HL-60 (cell line): ENCODE measurements at regions not wholly inside any gene's neighbourhood (a gene's known extent, or its start where the extent isn't known, plus 50 kb on each side); places are given as distances from the start of the nearest gene placed in this dataset.

Experiments
- GABPA ChIP-seq: IDR thresholded peaks from 2 replicates; pipeline ENCODE4 v1.6.1; 2012; ENCODE audit warnings: low read depth
- POLR2AphosphoS5 ChIP-seq: IDR thresholded peaks from 2 replicates; pipeline ENCODE4 v1.6.1; 2012; ENCODE audit warnings: low read depth
- REST ChIP-seq: IDR thresholded peaks from 2 replicates; pipeline ENCODE4 v1.6.1; 2012; ENCODE audit warnings: low read depth; ENCODE audit not compliant: insufficient replicate concordance
- TF ChIP-seq, protein P1 (sequence below): IDR thresholded peaks from one replicate; pipeline ENCODE4 v1.5.1; 2011; ENCODE audit warnings: low read length, control low read depth, inconsistent platforms; ENCODE audit not compliant: insufficient read depth

DNA sequence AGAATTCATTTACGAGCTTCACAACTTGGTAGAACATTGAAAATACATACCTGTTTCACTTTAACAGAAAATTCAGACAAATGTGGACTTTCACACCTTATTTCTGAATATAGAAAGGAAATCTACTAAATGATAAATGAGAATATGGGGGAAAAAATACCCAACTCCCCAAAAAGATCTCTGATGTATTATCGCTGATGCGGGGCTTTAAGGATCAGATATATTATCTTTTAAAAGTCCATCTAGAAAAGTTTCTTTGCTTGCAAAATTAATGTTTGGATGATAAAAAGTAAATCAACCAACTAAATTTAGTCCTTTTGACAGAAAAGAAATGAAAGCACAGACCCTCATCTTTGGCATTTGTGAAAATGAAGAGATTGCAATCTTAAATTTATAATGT is 540.1 kb upstream of the CHAC2 start:
- no peak for TF ChIP-seq POLR2AphosphoS5
- TF ChIP-seq, protein P1, sequence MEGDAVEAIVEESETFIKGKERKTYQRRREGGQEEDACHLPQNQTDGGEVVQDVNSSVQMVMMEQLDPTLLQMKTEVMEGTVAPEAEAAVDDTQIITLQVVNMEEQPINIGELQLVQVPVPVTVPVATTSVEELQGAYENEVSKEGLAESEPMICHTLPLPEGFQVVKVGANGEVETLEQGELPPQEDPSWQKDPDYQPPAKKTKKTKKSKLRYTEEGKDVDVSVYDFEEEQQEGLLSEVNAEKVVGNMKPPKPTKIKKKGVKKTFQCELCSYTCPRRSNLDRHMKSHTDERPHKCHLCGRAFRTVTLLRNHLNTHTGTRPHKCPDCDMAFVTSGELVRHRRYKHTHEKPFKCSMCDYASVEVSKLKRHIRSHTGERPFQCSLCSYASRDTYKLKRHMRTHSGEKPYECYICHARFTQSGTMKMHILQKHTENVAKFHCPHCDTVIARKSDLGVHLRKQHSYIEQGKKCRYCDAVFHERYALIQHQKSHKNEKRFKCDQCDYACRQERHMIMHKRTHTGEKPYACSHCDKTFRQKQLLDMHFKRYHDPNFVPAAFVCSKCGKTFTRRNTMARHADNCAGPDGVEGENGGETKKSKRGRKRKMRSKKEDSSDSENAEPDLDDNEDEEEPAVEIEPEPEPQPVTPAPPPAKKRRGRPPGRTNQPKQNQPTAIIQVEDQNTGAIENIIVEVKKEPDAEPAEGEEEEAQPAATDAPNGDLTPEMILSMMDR: no peak
- no peak for TF ChIP-seq REST
- TF ChIP-seq GABPA: no peak
